Neural cell (in vitro differentiated cells): ENCODE measurements at regions not wholly inside any gene's neighbourhood (a gene's known extent, or its start where the extent isn't known, plus 50 kb on each side); places are given as distances from the start of the nearest gene placed in this dataset.

ENCODE experiments used
- H2AFZ ChIP-seq: fragments of 200-600, 300-800 bp; sonication (generic), shearing (Covaris generic); 2 replicates; pipeline ENCODE4 v1.6.0; 2014; ENCODE audit warnings: low read depth, mild to moderate bottlenecking, antibody characterized with exemption, low read length, moderate library complexity
- H3F3A ChIP-seq: fragments of 200-600 bp; shearing (Covaris generic); 2 replicates; pipeline ENCODE4 v1.6.1; 2016; ENCODE audit warnings: mild to moderate bottlenecking, moderate library complexity, mixed read lengths, antibody characterized with exemption, low read length; ENCODE audit not compliant: insufficient read depth, poor library complexity, severe bottlenecking
- H3K27ac ChIP-seq: fragments of 200-600, 300-800 bp; sonication (generic), shearing (Covaris generic); 2 replicates; pipeline ENCODE4 v1.5.1; 2014; ENCODE audit warnings: mild to moderate bottlenecking, low read length, moderate library complexity
- H3K27me3 ChIP-seq: fragments of 300-800, 200-600 bp; sonication (generic), shearing (Covaris generic); 2 replicates; pipeline ENCODE4 v1.6.0; 2014; ENCODE audit warnings: mild to moderate bottlenecking, low read depth, low read length, moderate library complexity; ENCODE audit not compliant: insufficient read depth
- H3K36me3 ChIP-seq: fragments of 300-800, 200-600 bp; sonication (generic), shearing (Covaris generic); 2 replicates; pipeline ENCODE4 v1.5.1; 2014; ENCODE audit warnings: mild to moderate bottlenecking, antibody characterized with exemption, low read length, moderate library complexity; ENCODE audit not compliant: insufficient read depth
- H3K4me2 ChIP-seq: fragments of 300-800, 200-600 bp; sonication (generic), shearing (Covaris generic); 2 replicates; pipeline ENCODE4 v1.6.0; 2014; ENCODE audit warnings: mild to moderate bottlenecking, low read length
- H3K4me3 ChIP-seq: fragments of 300-800, 200-600 bp; sonication (generic), shearing (Covaris generic); 2 replicates; pipeline ENCODE4 v1.5.1; 2014; ENCODE audit warnings: mild to moderate bottlenecking, low read length, moderate library complexity
- H3K79me2 ChIP-seq: fragments of 200-600 bp; shearing (Covaris generic); replicated peaks from 2 replicates; pipeline ENCODE4 v1.6.0; 2014; ENCODE audit warnings: mild to moderate bottlenecking, low read length, moderate library complexity; ENCODE audit not compliant: insufficient read depth
- H3K9ac ChIP-seq: fragments of 300-800, 200-600 bp; sonication (generic), shearing (Covaris generic); 2 replicates; pipeline ENCODE4 v1.6.1; 2016; ENCODE audit warnings: mild to moderate bottlenecking, low read length, mixed read lengths
- H3K9me2 ChIP-seq: fragments of 200-600 bp; shearing (Covaris generic); 2 replicates; pipeline ENCODE4 v1.6.1; 2016; ENCODE audit warnings: mild to moderate bottlenecking, low read length, mixed read lengths; ENCODE audit not compliant: insufficient read depth
- H3K9me3 ChIP-seq: fragments of 200-600, 300-800 bp; sonication (generic), shearing (Covaris generic); 2 replicates; pipeline ENCODE4 v1.6.1; 2016; ENCODE audit warnings: mild to moderate bottlenecking, mixed run types, low read length, moderate library complexity, mixed read lengths
- H4K20me1 ChIP-seq: fragments of 200-600 bp; shearing (Covaris generic); 2 replicates; pipeline ENCODE4 v1.6.1; 2016; ENCODE audit warnings: mild to moderate bottlenecking, mixed run types; ENCODE audit not compliant: insufficient read depth
- CTCF ChIP-seq: fragments of 450-650 bp; IDR thresholded peaks from 2 replicates; pipeline ENCODE4 v1.5.1; 2014; ENCODE audit warnings: antibody characterized with exemption, mild to moderate bottlenecking, moderate library complexity; ENCODE audit not compliant: poor library complexity, severe bottlenecking
- EP300 ChIP-seq: fragments of 450-650 bp; conservative IDR thresholded peaks from 2 replicates; pipeline ENCODE4 v1.6.1; 2014; ENCODE audit warnings: antibody characterized with exemption, mild to moderate bottlenecking, moderate library complexity; ENCODE audit not compliant: poor library complexity, severe bottlenecking
- EZH2 ChIP-seq: fragments of 200-600, 300-800 bp; shearing (Covaris generic), sonication (generic); IDR thresholded peaks from 2 replicates; pipeline ENCODE4 v1.6.1; 2014; ENCODE audit warnings: antibody characterized with exemption, low read length, borderline replicate concordance, mild to moderate bottlenecking; ENCODE audit not compliant: insufficient read depth, poor library complexity, severe bottlenecking
- MXI1 ChIP-seq: fragments of 450-650 bp; conservative IDR thresholded peaks from 2 replicates; pipeline ENCODE4 v1.6.1; 2014; ENCODE audit warnings: antibody characterized with exemption, mild to moderate bottlenecking; ENCODE audit not compliant: poor library complexity, severe bottlenecking
- POLR2AphosphoS5 ChIP-seq: IDR thresholded peaks from 2 replicates; pipeline ENCODE4 v1.6.1; 2012
- RAD21 ChIP-seq: fragments of 450-650 bp; conservative IDR thresholded peaks from 2 replicates; pipeline ENCODE4 v1.6.1; 2014; ENCODE audit warnings: antibody characterized with exemption, mild to moderate bottlenecking, moderate library complexity
- REST ChIP-seq: IDR thresholded peaks from 2 replicates; pipeline ENCODE4 v1.6.1; 2012; ENCODE audit warnings: borderline replicate concordance
- SMC3 ChIP-seq: fragments of 450-650 bp; conservative IDR thresholded peaks from 2 replicates; pipeline ENCODE4 v1.6.1; 2014; ENCODE audit warnings: antibody characterized with exemption, mild to moderate bottlenecking, moderate library complexity; ENCODE audit not compliant: poor library complexity
- TAF1 ChIP-seq: IDR thresholded peaks from 2 replicates; pipeline ENCODE4 v1.6.1; 2012; ENCODE audit warnings: low read depth

- no peaks in the 10 kb centered on the region for H3K9me3 ChIP-seq
- H3K27me3 ChIP-seq: no peaks in the 10 kb centered on the region
- no peaks in the 10 kb centered on the region for H3F3A ChIP-seq
- no peaks in the 10 kb centered on the region for H3K79me2 ChIP-seq
- no peak overlapping the region for H3K27ac ChIP-seq
- no peak for TF ChIP-seq SMC3
- no peak for TF ChIP-seq REST
- TF ChIP-seq EZH2: no peak
- no peak for TF ChIP-seq POLR2AphosphoS5
- TF ChIP-seq EP300: no peak
- TF ChIP-seq RAD21: no peak
- TF ChIP-seq MXI1: no peak
- TF ChIP-seq TAF1: no peak
- no peak for TF ChIP-seq CTCF
- no peak overlapping the region for H3K4me3 ChIP-seq
- H3K9ac ChIP-seq: no peak overlapping the region
- no peak overlapping the region for H3K4me2 ChIP-seq
- no peaks in the 10 kb centered on the region for H4K20me1 ChIP-seq
- H3K36me3 ChIP-seq: no peaks in the 10 kb centered on the region
- H2AFZ ChIP-seq: no peak overlapping the region
- H3K9me2 ChIP-seq: no peaks in the 10 kb centered on the region
Observed at GRCh38 chr1:78277253-78277652, 213.5 kb upstream of the PTGFR start.

- H3K9me3 ChIP-seq: no peaks in the 10 kb centered on the region
- H3K27me3 ChIP-seq: no peaks in the 10 kb centered on the region
- no peak overlapping the region for H3K27ac ChIP-seq
- H3K9ac ChIP-seq: no peak overlapping the region
- no peak overlapping the region for H3K4me3 ChIP-seq
- no peaks in the 10 kb centered on the region for H3K36me3 ChIP-seq
- H3K9me2 ChIP-seq: no peaks in the 10 kb centered on the region
- H3F3A ChIP-seq: no peaks in the 10 kb centered on the region
- H4K20me1 ChIP-seq: no peaks in the 10 kb centered on the region
- no peak for TF ChIP-seq CTCF
- no peak for TF ChIP-seq EP300
- no peak for TF ChIP-seq REST
- no peak overlapping the region for H3K4me2 ChIP-seq
- H3K79me2 ChIP-seq: no peaks in the 10 kb centered on the region
- H2AFZ ChIP-seq: no peak overlapping the region
Observed at GRCh38 chr1:78279051-78279450, 211.7 kb upstream of the PTGFR start.
